Esophagus squamous epithelium (tissue), 5 donors: ENCODE measurements at regions not wholly inside any gene's neighbourhood (a gene's known extent, or its start where the extent isn't known, plus 50 kb on each side); places are given as distances from the start of the nearest gene placed in this dataset.
"Not testable (repeated sequence)": the region's sequence is repeated elsewhere in the genome, so short reads cannot be mapped to it uniquely, and the experiment has no call there.

ENCODE experiments used
- DNase-seq: peaks from one replicate; lab custom pipeline; 2025; lab: John Stamatoyannopoulos, UW
- H3K27ac ChIP-seq, 4 donors: fragments of 200-600 bp; sonication (generic); one replicate each; pipeline ENCODE4 v1.5.1; 2016 to 2019; ENCODE audit warnings: mild to moderate bottlenecking in 1 of 4
- H3K27me3 ChIP-seq, 4 donors: fragments of 200-600 bp; sonication (generic); 1 replicate in 3 of 4; 2 replicates in 1 of 4; pipeline versions ENCODE4 v1.5.1 to v1.6.0; 2017 to 2021; ENCODE audit warnings: antibody characterized with exemption in 1 of 4
- H3K36me3 ChIP-seq, 3 donors: fragments of 200-600 bp; sonication (generic); one replicate each; pipeline ENCODE4 v1.5.1; 2016 to 2019
- H3K4me1 ChIP-seq, 3 donors: fragments of 200-600 bp; sonication (generic); one replicate each; pipeline ENCODE4 v1.5.1; 2017 to 2019
- H3K4me3 ChIP-seq, 4 donors: fragments of 200-600 bp; sonication (generic); 1 replicate in 3 of 4; 2 replicates in 1 of 4; pipeline ENCODE4 v1.5.1; 2016 to 2019; ENCODE audit warnings: mild to moderate bottlenecking in 2 of 4, moderate library complexity in 1 of 4
- H3K9me3 ChIP-seq, 3 donors: fragments of 200-600 bp; sonication (generic); one replicate each; pipeline ENCODE4 v1.5.1; 2016 to 2019
- CTCF ChIP-seq, 6 experiments: fragments of 450-650 bp in 4 of 6; fragments of 200-600 bp in 2 of 6; sonication (generic) in 2 of 6; IDR thresholded peaks; one replicate each; pipeline ENCODE4 v1.5.1; 2016 to 2019; ENCODE audit warnings: antibody characterized with exemption in 6 of 6, mild to moderate bottlenecking in 4 of 6, moderate library complexity in 4 of 6
- POLR2A ChIP-seq, 4 donors: fragments of 450-650 bp; IDR thresholded peaks; one replicate each; pipeline ENCODE4 v1.6.1; 2017; ENCODE audit warnings: antibody characterized with exemption in 4 of 4, mild to moderate bottlenecking in 4 of 4, moderate library complexity in 3 of 4
- WGBS, 2 donors: methylation state at CpG; one replicate each; pipeline ENCODE4 v1.1.5; 2018; 5-methylcytosine and 5-hydroxymethylcytosine counted together
- intact Hi-C: fragments of 100-400 bp; cut with DNase I; formaldehyde crosslinking; loops from one replicate; pipeline ENCODE4 v1.15.0; 2022
- donor health status: DM: yes; HTN: yes; CAD: no.

GRCh38 chr16:66028510-66029216 is 337.8 kb upstream of the CDH5 start:
- intact Hi-C loops, result no loop called here
- 16 to 25% methylated on average over 2 of the region's 2 CpGs for WGBS, 2 donors
- TF ChIP-seq POLR2A (IDR thresholded peaks at IDR 0.05) (no peak), CTCF (IDR thresholded peaks at IDR 0.05) (no peak)
- H3K4me1 ChIP-seq, result no peaks in the 10 kb centered on the region
- DNase-seq, result no peak
- no peaks in the 10 kb centered on the region for H3K27me3 ChIP-seq
- H3K36me3 ChIP-seq, result no peaks in the 10 kb centered on the region
- peaks cover 0 to 11% (median 5%) of the 10 kb centered on the region in 3 donors for H3K9me3 ChIP-seq
- H3K27ac ChIP-seq, result peak overlapping the region in 2 of 4 donors; percentile 29 to 80
- no peak overlapping the region for H3K4me3 ChIP-seq

DNA sequence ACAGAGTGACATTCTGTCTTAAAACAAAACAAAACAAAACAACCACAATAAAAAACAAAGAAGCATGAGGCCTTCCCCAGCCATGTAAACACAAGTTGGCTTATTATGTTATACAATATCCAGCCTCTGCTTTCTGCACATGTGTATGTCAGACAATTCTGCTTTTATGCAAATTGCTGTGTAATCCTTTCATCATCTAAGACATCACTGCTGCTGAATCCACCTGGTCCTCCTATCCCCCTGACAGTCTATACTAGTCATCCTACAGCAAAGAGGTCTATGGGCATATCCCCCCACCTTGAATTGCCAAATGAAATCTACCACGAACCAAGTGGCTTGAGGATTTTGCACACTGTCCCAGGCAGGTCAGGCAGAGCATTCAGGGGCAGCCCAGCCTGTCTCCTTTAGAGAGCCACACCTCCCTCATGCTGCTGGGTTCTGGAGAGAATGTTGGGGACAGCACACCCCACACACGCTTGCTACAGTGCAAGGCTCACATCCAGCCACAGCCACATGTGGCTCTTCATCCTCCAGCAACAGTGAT is 339.6 kb upstream of the CDH5 start:
- DNase-seq, result no peak
- no peak for TF ChIP-seq CTCF (IDR thresholded peaks at IDR 0.05)
- no peak for TF ChIP-seq POLR2A (IDR thresholded peaks at IDR 0.05)
- H3K9me3 ChIP-seq, result peaks cover 0 to 11% (median 5%) of the 10 kb centered on the region in 3 donors
- H3K4me3 ChIP-seq, result no peak overlapping the region
- no peaks in the 10 kb centered on the region for H3K4me1 ChIP-seq
- intact Hi-C loops, result no loop called here
- no peaks in the 10 kb centered on the region for H3K36me3 ChIP-seq
- H3K27ac ChIP-seq, result no peak overlapping the region
- WGBS, 2 donors, result 50 to 85% methylated on average over 1 to 2 of the region's 2 CpGs
- H3K27me3 ChIP-seq, result no peaks in the 10 kb centered on the region

GRCh38 chr16:66026211-66026610 is 340.3 kb upstream of the CDH5 start:
- Histone ChIP-seq H3K36me3 (no peaks in the 10 kb centered on the region), H3K9me3 (peaks cover 0 to 11% (median 5%) of the 10 kb centered on the region in 3 donors), H3K27me3 (no peaks in the 10 kb centered on the region), H3K4me1 (no peaks in the 10 kb centered on the region), H3K4me3 (no peak overlapping the region), H3K27ac (no peak overlapping the region)
- DNase-seq, result no peak
- intact Hi-C loops, result no loop called here
- 79% methylated on average over 5 of the region's 5 CpGs for WGBS, 2 donors
- TF ChIP-seq POLR2A (IDR thresholded peaks at IDR 0.05), result no peak
- TF ChIP-seq CTCF (IDR thresholded peaks at IDR 0.05), result peak in 2 of 6 experiments; percentile 9 to 45

DNA sequence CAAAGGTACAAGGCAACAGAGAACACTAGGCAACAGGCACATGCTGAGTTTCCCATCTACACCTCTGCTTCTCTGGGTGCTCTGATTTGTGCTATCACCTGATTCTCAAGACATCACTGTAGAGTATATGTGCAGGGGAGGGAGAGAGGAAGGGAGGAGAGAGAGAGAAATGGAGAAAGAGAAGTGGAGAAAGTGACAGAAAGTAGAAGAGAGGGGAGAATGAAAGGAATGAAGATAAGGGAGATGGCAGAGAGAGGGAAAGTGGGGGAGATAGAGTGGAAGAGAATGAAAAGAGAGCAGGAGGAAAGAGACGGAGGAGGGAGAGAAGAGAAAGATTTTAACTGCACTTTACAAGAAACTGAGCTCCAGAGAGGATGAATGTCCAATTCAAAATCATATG is 340.7 kb upstream of the CDH5 start:
- 0% methylated on average over 1 of the region's 1 CpG for WGBS, 2 donors
- intact Hi-C loops, result no loop called here
- H3K36me3 ChIP-seq, result no peaks in the 10 kb centered on the region
- H3K27ac ChIP-seq, result no peak overlapping the region
- no peak overlapping the region for H3K4me3 ChIP-seq
- H3K27me3 ChIP-seq, result no peaks in the 10 kb centered on the region
- no peaks in the 10 kb centered on the region for H3K4me1 ChIP-seq
- no peak for DNase-seq
- TF ChIP-seq POLR2A (IDR thresholded peaks at IDR 0.05) (no peak), CTCF (IDR thresholded peaks at IDR 0.05) (no peak)
- H3K9me3 ChIP-seq, result peaks cover 0 to 11% (median 5%) of the 10 kb centered on the region in 3 donors

DNA sequence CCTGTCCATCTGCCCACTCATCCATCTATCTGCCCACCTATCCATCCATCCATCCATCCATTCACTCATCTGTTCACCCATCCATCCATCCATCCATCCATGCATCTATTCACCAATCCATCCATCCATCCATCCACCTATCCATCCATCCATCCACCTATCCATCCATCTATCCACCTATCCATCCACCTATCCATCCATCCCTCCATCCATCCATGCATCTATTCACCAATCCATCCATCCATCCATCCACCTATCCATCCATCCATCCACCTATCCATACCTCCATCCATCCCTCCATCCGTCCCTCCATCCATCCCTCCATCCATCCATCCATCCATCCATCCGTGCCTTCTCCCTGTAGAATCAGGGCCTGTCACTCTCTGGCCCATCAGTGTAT is 341.9 kb upstream of the CDH5 start:
- DNase-seq, H3K4me3 ChIP-seq, H3K27ac ChIP-seq, H3K27me3 ChIP-seq, H3K4me1 ChIP-seq, H3K36me3 ChIP-seq, intact Hi-C loops: not testable (repeated sequence)
- H3K9me3 ChIP-seq, result peaks cover 0 to 11% (median 5%) of the 10 kb centered on the region in 3 donors
- WGBS, 2 donors, result 77 to 79% methylated on average over 2 of the region's 2 CpGs
